Endodermal cell (in vitro differentiated cells): ENCODE measurements at regions not wholly inside any gene's neighbourhood (a gene's known extent, or its start where the extent isn't known, plus 50 kb on each side); places are given as distances from the start of the nearest gene placed in this dataset.
A peak's percentile ranks its signal among the peaks of the same experiment; 100 is the strongest.

Source experiments
- DNase-seq: peaks from one replicate; pipeline ENCODE4 v3.0.0-alpha.2; 2017
- H3K27ac ChIP-seq: 2 replicates; pipeline ENCODE4 v1.5.1; 2013; ENCODE audit warnings: mild to moderate bottlenecking, low read depth, low read length, moderate library complexity
- H3K27me3 ChIP-seq: 2 replicates; pipeline ENCODE4 v1.6.1; 2013; ENCODE audit warnings: mild to moderate bottlenecking, low read length, moderate library complexity; ENCODE audit not compliant: insufficient read depth, control insufficient read depth, poor library complexity, severe bottlenecking
- H3K36me3 ChIP-seq: 2 replicates; pipeline ENCODE4 v1.7.0; 2013; ENCODE audit warnings: mild to moderate bottlenecking, low read length, moderate library complexity; ENCODE audit not compliant: control insufficient read depth, insufficient read depth
- H3K4me1 ChIP-seq: one replicate; pipeline ENCODE4 v1.7.0; 2013; ENCODE audit warnings: low read length; ENCODE audit not compliant: control insufficient read depth, insufficient read depth
- H3K4me3 ChIP-seq: 2 replicates; pipeline ENCODE4 v1.5.1; 2013; ENCODE audit warnings: mild to moderate bottlenecking, low read length, moderate library complexity
- H3K9ac ChIP-seq: 2 replicates; pipeline ENCODE4 v1.6.1; 2013; ENCODE audit warnings: mild to moderate bottlenecking, low read length, moderate library complexity; ENCODE audit not compliant: poor library complexity, severe bottlenecking; ENCODE audit errors: extremely low read depth
- H3K9me3 ChIP-seq: 2 replicates; pipeline ENCODE4 v1.6.1; 2013; ENCODE audit warnings: mild to moderate bottlenecking, low read length, moderate library complexity; ENCODE audit not compliant: control insufficient read depth
- H3K27ac Mint-ChIP-seq: 2 replicates; pipeline ENCODE4 v1.8.0; 2020; ENCODE audit warnings: mixed read lengths
- H3K27me3 Mint-ChIP-seq: 2 replicates; pipeline ENCODE4 v1.8.0; 2021; ENCODE audit warnings: mild to moderate bottlenecking, mixed read lengths; ENCODE audit not compliant: insufficient read depth
- H3K36me3 Mint-ChIP-seq: 2 replicates; pipeline ENCODE4 v1.8.0; 2020; ENCODE audit warnings: low read depth, mixed read lengths
- H3K4me1 Mint-ChIP-seq: 2 replicates; pipeline ENCODE4 v1.8.0; 2020; ENCODE audit warnings: mixed read lengths
- H3K4me3 Mint-ChIP-seq: 2 replicates; pipeline ENCODE4 v1.8.0; 2020; ENCODE audit warnings: mild to moderate bottlenecking, moderate library complexity, mixed read lengths
- H3K9me3 Mint-ChIP-seq: 2 replicates; pipeline ENCODE4 v1.8.0; 2020; ENCODE audit warnings: mild to moderate bottlenecking, mixed read lengths
- CTCF ChIP-seq: fragments of 200-600 bp; sonication (generic); conservative IDR thresholded peaks from 2 replicates; pipeline ENCODE4 v1.5.0; 2021; ENCODE audit warnings: antibody characterized with exemption, mild to moderate bottlenecking
- WGBS, 2 experiments: methylation state at CpG; one replicate each; pipeline versions ENCODE4 v1.1.5 to v1.1.7; 2013; ENCODE audit warnings: missing lambda C conversion rate in 2 of 2, mixed read lengths in 1 of 2; ENCODE audit not compliant: insufficient coverage in 1 of 2, insufficient read length in 1 of 2; 5-methylcytosine and 5-hydroxymethylcytosine counted together

- no peak overlapping the region for H3K4me3 ChIP-seq
- Mint-ChIP-seq H3K27me3 (no peaks in the 10 kb centered on the region), H3K36me3 (peaks cover 6% of the 10 kb centered on the region), H3K27ac (no peak overlapping the region), H3K9me3 (peaks cover 50% of the 10 kb centered on the region), H3K4me3 (no peak overlapping the region), H3K4me1 (no peaks in the 10 kb centered on the region)
- TF ChIP-seq CTCF: peak; percentile 70
- DNase-seq: peak; percentile 36
- H3K9ac ChIP-seq: no peak overlapping the region
- H3K27me3 ChIP-seq: no peaks in the 10 kb centered on the region
- H3K36me3 ChIP-seq: no peaks in the 10 kb centered on the region
- H3K9me3 ChIP-seq: peaks cover 47% of the 10 kb centered on the region
- peaks cover 3% of the 10 kb centered on the region for H3K4me1 ChIP-seq
- H3K27ac ChIP-seq: no peak overlapping the region
Measured at GRCh38 chr15:67906382-67906781, 66.5 kb upstream of the RNU6-1 start.

GRCh38 chr15:67907184-67907723, 67.4 kb upstream of the RNU6-1 start:
- H3K36me3 Mint-ChIP-seq: peaks cover 6% of the 10 kb centered on the region
- no peak overlapping the region for H3K9ac ChIP-seq
- no peaks in the 10 kb centered on the region for H3K4me1 ChIP-seq
- no peak for TF ChIP-seq CTCF
- no peak overlapping the region for H3K4me3 Mint-ChIP-seq
- peaks cover 54% of the 10 kb centered on the region for H3K9me3 Mint-ChIP-seq
- 92 to 100% methylated on average over 1 to 2 of the region's 2 CpGs for WGBS, 2 experiments
- H3K36me3 ChIP-seq: no peaks in the 10 kb centered on the region
- DNase-seq: peak; percentile 4
- H3K4me1 Mint-ChIP-seq: no peaks in the 10 kb centered on the region
- no peak overlapping the region for H3K27ac ChIP-seq
- peaks cover 44% of the 10 kb centered on the region for H3K9me3 ChIP-seq
- H3K27me3 Mint-ChIP-seq: no peaks in the 10 kb centered on the region
- no peak overlapping the region for H3K4me3 ChIP-seq
- no peaks in the 10 kb centered on the region for H3K27me3 ChIP-seq
- H3K27ac Mint-ChIP-seq: no peak overlapping the region

GRCh38 chr15:67908756-67909155, 68.9 kb upstream of the RNU6-1 start:
- WGBS, 2 experiments: 87 to 88% methylated on average over 1 to 2 of the region's 2 CpGs
- H3K27ac ChIP-seq: no peak overlapping the region

More at GRCh38 chr15:67908756-67909155, 68.9 kb upstream of the RNU6-1 start:
- H3K9me3 ChIP-seq: peaks cover 29% of the 10 kb centered on the region
- no peak for TF ChIP-seq CTCF
- Mint-ChIP-seq H3K36me3 (peaks cover 4% of the 10 kb centered on the region), H3K4me1 (no peaks in the 10 kb centered on the region), H3K4me3 (no peak overlapping the region), H3K27ac (no peak overlapping the region), H3K27me3 (no peaks in the 10 kb centered on the region), H3K9me3 (peaks cover 42% of the 10 kb centered on the region)
- H3K4me1 ChIP-seq: no peaks in the 10 kb centered on the region
- H3K27me3 ChIP-seq: no peaks in the 10 kb centered on the region
- DNase-seq: peak; percentile 10
- H3K4me3 ChIP-seq: no peak overlapping the region
- H3K9ac ChIP-seq: no peak overlapping the region
- no peaks in the 10 kb centered on the region for H3K36me3 ChIP-seq
